ENCODE measurements at regions not wholly inside any gene's neighbourhood (a gene's known extent, or its start where the extent isn't known, plus 50 kb on each side); places are given as distances from the start of the nearest gene placed in this dataset.

GRCh38 chr4:20480165-20480947 is 219.9 kb upstream of the PACRGL start:
- intact Hi-C loops (cut with DNase I; ENCODE audit: low total_unique reads) = no loop called here

GRCh38 chr4:20483416-20483815 is 216.8 kb upstream of the PACRGL start:
- no peaks in the 10 kb centered on the region for H3K36me3 ChIP-seq (ENCODE audit: low read depth, missing control alignments)
- TF ChIP-seq CTCF (IDR thresholded peaks at IDR 0.05) (no peak), POLR2A (IDR thresholded peaks at IDR 0.05) (no peak)
- H3K4me1 ChIP-seq = peaks cover under 1% of the 10 kb centered on the region
- no peaks in the 10 kb centered on the region for H3K27me3 ChIP-seq
- H3K9me3 ChIP-seq = no peaks in the 10 kb centered on the region
- intact Hi-C loops (cut with DNase I; ENCODE audit: low total_unique reads) = no loop called here
- no peak overlapping the region for H3K27ac ChIP-seq
- no peak for DNase-seq
- no peak overlapping the region for H3K4me3 ChIP-seq
- 65 to 74% methylated on average over 1 of the region's 1 CpG for WGBS, 2 donors

More at GRCh38 chr4:20480165-20480947, 219.9 kb upstream of the PACRGL start:
- TF ChIP-seq POLR2A (IDR thresholded peaks at IDR 0.05) (no peak), CTCF (IDR thresholded peaks at IDR 0.05) (no peak)
- Histone ChIP-seq H3K36me3 (ENCODE audit: low read depth, missing control alignments) (no peaks in the 10 kb centered on the region), H3K9me3 (no peaks in the 10 kb centered on the region), H3K27me3 (no peaks in the 10 kb centered on the region), H3K4me3 (no peak overlapping the region), H3K27ac (no peak overlapping the region), H3K4me1 (peaks cover 4% of the 10 kb centered on the region)
- WGBS, 2 donors = 81% methylated on average over 7 of the region's 7 CpGs
- DNase-seq = no peak

GRCh38 chr4:20486433-20486832 is 213.8 kb upstream of the PACRGL start:
- intact Hi-C loops (cut with DNase I; ENCODE audit: low total_unique reads) = no loop called here
- no peak overlapping the region for H3K4me3 ChIP-seq
- WGBS, 2 donors = 76 to 77% methylated on average over 1 of the region's 1 CpG

GRCh38 chr4:20487446-20487845 is 212.8 kb upstream of the PACRGL start:
- intact Hi-C loops (cut with DNase I; ENCODE audit: low total_unique reads) = no loop called here
- no peaks in the 10 kb centered on the region for H3K4me1 ChIP-seq
- WGBS, 2 donors = 40 to 41% methylated on average over 4 of the region's 4 CpGs
- no peak overlapping the region for H3K27ac ChIP-seq
- no peaks in the 10 kb centered on the region for H3K9me3 ChIP-seq
- DNase-seq = no peak
- H3K4me3 ChIP-seq = no peak overlapping the region
- no peaks in the 10 kb centered on the region for H3K27me3 ChIP-seq
- no peak for TF ChIP-seq CTCF (IDR thresholded peaks at IDR 0.05)
- no peak for TF ChIP-seq POLR2A (IDR thresholded peaks at IDR 0.05)
- no peaks in the 10 kb centered on the region for H3K36me3 ChIP-seq (ENCODE audit: low read depth, missing control alignments)

More at GRCh38 chr4:20486433-20486832, 213.8 kb upstream of the PACRGL start:
- no peaks in the 10 kb centered on the region for H3K9me3 ChIP-seq
- DNase-seq = no peak
- no peaks in the 10 kb centered on the region for H3K4me1 ChIP-seq
- TF ChIP-seq CTCF (IDR thresholded peaks at IDR 0.05) (no peak), POLR2A (IDR thresholded peaks at IDR 0.05) (no peak)
- no peaks in the 10 kb centered on the region for H3K36me3 ChIP-seq (ENCODE audit: low read depth, missing control alignments)
- no peaks in the 10 kb centered on the region for H3K27me3 ChIP-seq
- no peak overlapping the region for H3K27ac ChIP-seq

GRCh38 chr4:20487852-20488251 is 212.4 kb upstream of the PACRGL start:
- no peaks in the 10 kb centered on the region for H3K36me3 ChIP-seq (ENCODE audit: low read depth, missing control alignments)
- H3K4me1 ChIP-seq = no peaks in the 10 kb centered on the region
- 32 to 57% methylated on average over 1 of the region's 1 CpG for WGBS, 2 donors
- no peaks in the 10 kb centered on the region for H3K9me3 ChIP-seq
- no peak overlapping the region for H3K4me3 ChIP-seq
- intact Hi-C loops (cut with DNase I; ENCODE audit: low total_unique reads) = no loop called here
- H3K27ac ChIP-seq = no peak overlapping the region
- TF ChIP-seq CTCF (IDR thresholded peaks at IDR 0.05) = no peak
- no peak for TF ChIP-seq POLR2A (IDR thresholded peaks at IDR 0.05)
- no peaks in the 10 kb centered on the region for H3K27me3 ChIP-seq
- no peak for DNase-seq
